A549 (cell line): ENCODE measurements at regions not wholly inside any gene's neighbourhood (a gene's known extent, or its start where the extent isn't known, plus 50 kb on each side); places are given as distances from the start of the nearest gene placed in this dataset.

Experiments
- ATAC-seq, 2 experiments: fragments of 200-7000 bp in 1 of 2; fragments of >200 bp in 1 of 2; cut with Nextera tagmentation in 1 of 2; cut with Tn5 transposase in 1 of 2; 3 replicates each; pipeline versions ENCODE4 v1.8.0 to v1.9.1; 2018 to 2020; ENCODE audit warnings: mild to moderate bottlenecking in 1 of 2, moderate library complexity in 1 of 2
- CTCF ChIA-PET: fragments of 300-600 bp; sonication (Branson Sonifier 250); formaldehyde crosslinking; extraction: SDS; loops from one replicate; lab custom pipeline; 2021; ENCODE audit warnings: antibody characterized with exemption, inconsistent platforms; lab: Yijun Ruan, JAX
- POLR2A ChIA-PET: fragments of 350-600 bp; formaldehyde crosslinking; extraction: SDS; loops from one replicate; lab custom pipeline; 2021; ENCODE audit warnings: antibody characterized with exemption, inconsistent platforms; lab: Yijun Ruan, JAX
- DNase-seq, 2 experiments: peaks; one replicate each; pipeline versions ENCODE4 v3.0.0 to v3.0.0-alpha.2; 2011 to 2016; ENCODE audit warnings: low read depth in 1 of 2, low spot score in 1 of 2
- FAIRE-seq: peaks from 2 replicates; lab custom pipeline; 2011; peaks lifted over from hg19 to GRCh38; lab: Jason Lieb, UNC
- H3K27ac ChIP-seq, 2 experiments: fragments of >200 bp; sonication (Bioruptor Twin); formaldehyde crosslinking; 3 replicates each; pipeline ENCODE4 v1.5.1; 2016 to 2017
- H3K4me1 ChIP-seq: fragments of >200 bp; sonication (Bioruptor Twin); formaldehyde crosslinking; 3 replicates; pipeline ENCODE4 v1.6.1; 2016
- H3K4me2 ChIP-seq: fragments of >200 bp; sonication (Bioruptor Twin); formaldehyde crosslinking; 3 replicates; pipeline ENCODE4 v1.6.1; 2016
- H3K4me3 ChIP-seq: fragments of >200 bp; sonication (Bioruptor Twin); formaldehyde crosslinking; 3 replicates; pipeline ENCODE4 v1.5.1; 2016
- H3K9me3 ChIP-seq: fragments of >200 bp; sonication (Bioruptor Twin); formaldehyde crosslinking; 3 replicates; pipeline ENCODE4 v1.6.1; 2016
- BCL3 ChIP-seq: fragments of >200 bp; sonication (Bioruptor Twin); formaldehyde crosslinking; IDR thresholded peaks from 3 replicates; pipeline ENCODE4 v1.6.1; 2016
- CBX2 ChIP-seq: fragments of 200-600 bp; sonication (generic); IDR thresholded peaks from 2 replicates; pipeline ENCODE4 v1.6.1; 2016; ENCODE audit warnings: low read depth, mild to moderate bottlenecking, borderline replicate concordance
- CBX8 ChIP-seq: fragments of 200-600 bp; sonication (generic); IDR thresholded peaks from 2 replicates; pipeline ENCODE4 v1.6.1; 2016
- CEBPB ChIP-seq, 2 experiments: fragments of >200 bp in 1 of 2; sonication (Bioruptor Twin) in 1 of 2; formaldehyde crosslinking in 1 of 2; IDR thresholded peaks; 2 replicates each; pipeline ENCODE4 v1.6.1; 2012 to 2016
- CHD2 ChIP-seq: fragments of 150-350 bp; IDR thresholded peaks from 2 replicates; pipeline ENCODE4 v1.6.1; 2014; ENCODE audit warnings: low read length; ENCODE audit not compliant: partially characterized antibody
- EHF ChIP-seq: fragments of 250-450 bp; sonication (Bioruptor Pico); IDR thresholded peaks from 2 replicates; pipeline ENCODE4 v1.5.0; 2020; ENCODE audit warnings: mild to moderate bottlenecking
- ESRRA ChIP-seq: fragments of 150-350 bp; IDR thresholded peaks from 2 replicates; pipeline ENCODE4 v1.6.1; 2014; ENCODE audit warnings: mild to moderate bottlenecking, low read length, borderline replicate concordance
- FOSB ChIP-seq: fragments of 250-450 bp; sonication (Bioruptor Pico); IDR thresholded peaks from 2 replicates; pipeline ENCODE4 v1.5.0; 2020; ENCODE audit warnings: mild to moderate bottlenecking, moderate library complexity
- FOXS1 ChIP-seq: fragments of 250-450 bp; sonication (Bioruptor Pico); IDR thresholded peaks from 2 replicates; pipeline ENCODE4 v1.5.0; 2020; ENCODE audit warnings: mild to moderate bottlenecking, moderate library complexity
- GATA3 ChIP-seq: IDR thresholded peaks from 2 replicates; pipeline ENCODE4 v1.6.1; 2012; ENCODE audit warnings: borderline replicate concordance
- HDAC2 ChIP-seq: fragments of 200-600 bp; sonication (generic); IDR thresholded peaks from 2 replicates; pipeline ENCODE4 v1.6.1; 2016
- HMGXB4 ChIP-seq: fragments of 250-450 bp; sonication (Bioruptor Pico); IDR thresholded peaks from 2 replicates; pipeline ENCODE4 v1.5.0; 2021; ENCODE audit warnings: mild to moderate bottlenecking, moderate library complexity, borderline replicate concordance
- HOXA7 ChIP-seq: fragments of 250-450 bp; sonication (Bioruptor Pico); IDR thresholded peaks from 2 replicates; pipeline ENCODE4 v1.5.0; 2020; ENCODE audit warnings: mild to moderate bottlenecking, moderate library complexity
- HOXB5 ChIP-seq: fragments of 250-450 bp; sonication (Bioruptor Pico); IDR thresholded peaks from 2 replicates; pipeline ENCODE4 v1.5.0; 2020; ENCODE audit warnings: mild to moderate bottlenecking, moderate library complexity
- KDM1A ChIP-seq: fragments of 200-600 bp; sonication (generic); IDR thresholded peaks from 2 replicates; pipeline ENCODE4 v1.6.1; 2016; ENCODE audit warnings: low read depth, mild to moderate bottlenecking
- PBX3 ChIP-seq: IDR thresholded peaks from 2 replicates; pipeline ENCODE4 v1.6.1; 2012
- PHF8 ChIP-seq: fragments of 200-600 bp; sonication (generic); IDR thresholded peaks from 2 replicates; pipeline ENCODE4 v1.6.1; 2016; ENCODE audit warnings: low read depth, mild to moderate bottlenecking, antibody characterized with exemption, moderate library complexity, borderline replicate concordance
- POLR2A ChIP-seq: IDR thresholded peaks from 2 replicates; pipeline ENCODE4 v1.6.1; 2012; ENCODE audit warnings: mild to moderate bottlenecking, low read length
- POLR2AphosphoS2 ChIP-seq: conservative IDR thresholded peaks from 2 replicates; pipeline ENCODE4 v1.6.1; 2012; ENCODE audit warnings: low read length, improper control_type of control experiment, inconsistent platforms
- RARB ChIP-seq: fragments of 250-450 bp; sonication (Bioruptor Pico); IDR thresholded peaks from 2 replicates; pipeline ENCODE4 v1.8.0; 2021; ENCODE audit warnings: mild to moderate bottlenecking, moderate library complexity
- RFX5 ChIP-seq: fragments of 450-650 bp; IDR thresholded peaks from 2 replicates; pipeline ENCODE4 v1.7.1; 2014; ENCODE audit warnings: antibody characterized with exemption, mild to moderate bottlenecking, moderate library complexity
- RNF2 ChIP-seq: fragments of 200-600 bp; sonication (generic); IDR thresholded peaks from 2 replicates; pipeline ENCODE4 v1.6.1; 2016; ENCODE audit warnings: low read depth, mild to moderate bottlenecking, antibody characterized with exemption, moderate library complexity, borderline replicate concordance
- SMC3 ChIP-seq: fragments of >200 bp; sonication (Bioruptor Twin); formaldehyde crosslinking; IDR thresholded peaks from 3 replicates; pipeline ENCODE4 v1.6.1; 2018; ENCODE audit warnings: inconsistent platforms
- SREBF2 ChIP-seq: fragments of 450-650 bp; IDR thresholded peaks from 2 replicates; pipeline ENCODE4 v1.6.1; 2014; ENCODE audit warnings: mild to moderate bottlenecking, moderate library complexity
- ZFP36 ChIP-seq: fragments of 450-650 bp; IDR thresholded peaks from 2 replicates; pipeline ENCODE4 v1.6.1; 2014; ENCODE audit warnings: borderline replicate concordance; ENCODE audit not compliant: partially characterized antibody
- ZNF302 ChIP-seq: fragments of 250-450 bp; sonication (Bioruptor Pico); IDR thresholded peaks from 2 replicates; pipeline ENCODE4 v1.9.0; 2021; ENCODE audit warnings: inconsistent platforms, mild to moderate bottlenecking, moderate library complexity
- WGBS: methylation state at CpG from one replicate; pipeline ENCODE4 v1.1.6; 2017; ENCODE audit errors: missing lambda C conversion rate; 5-methylcytosine and 5-hydroxymethylcytosine counted together
- TF ChIP-seq, protein P1 (sequence below): fragments of 150-350 bp; IDR thresholded peaks from 2 replicates; pipeline ENCODE4 v1.6.1; 2014; ENCODE audit warnings: low read depth, mild to moderate bottlenecking, low read length
- TF ChIP-seq, protein P2 (sequence below): fragments of >200 bp; sonication (Bioruptor Twin); formaldehyde crosslinking; IDR thresholded peaks from 2 replicates; pipeline ENCODE4 v1.6.1; 2016

- TF ChIP-seq, protein P1, sequence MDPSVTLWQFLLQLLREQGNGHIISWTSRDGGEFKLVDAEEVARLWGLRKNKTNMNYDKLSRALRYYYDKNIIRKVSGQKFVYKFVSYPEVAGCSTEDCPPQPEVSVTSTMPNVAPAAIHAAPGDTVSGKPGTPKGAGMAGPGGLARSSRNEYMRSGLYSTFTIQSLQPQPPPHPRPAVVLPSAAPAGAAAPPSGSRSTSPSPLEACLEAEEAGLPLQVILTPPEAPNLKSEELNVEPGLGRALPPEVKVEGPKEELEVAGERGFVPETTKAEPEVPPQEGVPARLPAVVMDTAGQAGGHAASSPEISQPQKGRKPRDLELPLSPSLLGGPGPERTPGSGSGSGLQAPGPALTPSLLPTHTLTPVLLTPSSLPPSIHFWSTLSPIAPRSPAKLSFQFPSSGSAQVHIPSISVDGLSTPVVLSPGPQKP: no peak
- TF ChIP-seq GATA3: peak; percentile 58; the same call in 1 of the 2 replicates
- TF ChIP-seq PHF8: no peak
- Histone ChIP-seq H3K4me1 (peaks cover 12% of the 10 kb centered on the region; the same call in 1 of the 3 replicates), H3K9me3 (no peaks in the 10 kb centered on the region), H3K4me2 (no peak overlapping the region), H3K4me3 (no peak overlapping the region), H3K27ac (no peak overlapping the region)
- no peak for DNase-seq
- ATAC-seq: no peak
- FAIRE-seq: no peak
- CTCF ChIA-PET: no interaction called here
- POLR2A ChIA-PET: no interaction called here
- WGBS: 10% methylated on average over 3 of the region's 3 CpGs
Measured at GRCh38 chr3:182233957-182234356, 522.2 kb downstream of the SOX2 start.

DNA sequence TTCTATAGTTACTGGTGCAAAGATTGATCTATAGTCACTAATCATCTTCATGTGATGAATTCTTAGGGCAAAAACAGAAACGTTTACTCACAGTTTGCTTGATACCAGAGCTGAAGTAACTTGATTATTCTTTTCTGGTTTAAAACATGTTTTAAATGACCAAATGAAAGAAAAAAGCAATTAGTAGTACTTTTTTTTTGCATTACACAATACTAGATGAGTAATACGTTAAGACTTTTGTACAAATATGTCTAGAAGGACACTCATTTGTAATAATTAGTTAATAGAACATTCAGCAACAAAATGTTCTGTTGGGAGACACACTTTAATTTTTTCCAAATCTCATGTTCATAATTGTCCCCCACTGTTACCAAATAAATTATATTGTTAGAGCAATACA lies 523.2 kb downstream of the SOX2 start:
- Histone ChIP-seq H3K4me3 (no peak overlapping the region), H3K27ac (no peak overlapping the region), H3K4me1 (peaks cover 12% of the 10 kb centered on the region; the same call in 1 of the 3 replicates)
- no peak for DNase-seq
- CTCF ChIA-PET: no interaction called here
- no peak for ATAC-seq
- WGBS: 70% methylated on average over 2 of the region's 2 CpGs
- no peak for FAIRE-seq
- TF ChIP-seq SREBF2 (no peak), POLR2A (no peak), ZFP36 (no peak), CBX8 (no peak), ZNF302 (CRISPR knock-in tag) (no peak), EHF (CRISPR knock-in tag) (no peak), SMC3 (no peak), HOXB5 (CRISPR knock-in tag) (no peak), FOSB (CRISPR knock-in tag) (no peak), CHD2 (no peak), FOXS1 (no peak), HMGXB4 (CRISPR knock-in tag) (no peak), RFX5 (no peak), HOXA7 (no peak), PBX3 (no peak)
- TF ChIP-seq, protein P2, sequence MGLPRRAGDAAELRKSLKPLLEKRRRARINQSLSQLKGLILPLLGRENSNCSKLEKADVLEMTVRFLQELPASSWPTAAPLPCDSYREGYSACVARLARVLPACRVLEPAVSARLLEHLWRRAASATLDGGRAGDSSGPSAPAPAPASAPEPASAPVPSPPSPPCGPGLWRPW: no peak
- TF ChIP-seq, protein P1: no peak
- TF ChIP-seq, all 56 proteins: peak for 0
- H3K9me3 ChIP-seq: no peaks in the 10 kb centered on the region
- no peak overlapping the region for H3K4me2 ChIP-seq
- POLR2A ChIA-PET: no interaction called here

GRCh38 chr3:182235504-182235903 lies 523.8 kb downstream of the SOX2 start:
- H3K4me1 ChIP-seq: peaks cover 12% of the 10 kb centered on the region; the same call in 1 of the 3 replicates
- DNase-seq: no peak
- no peak overlapping the region for H3K4me2 ChIP-seq
- no peak overlapping the region for H3K4me3 ChIP-seq
- no peak for ATAC-seq
- no peaks in the 10 kb centered on the region for H3K9me3 ChIP-seq
- WGBS: 75% methylated on average over 2 of the region's 2 CpGs
- ChIA-PET CTCF (no interaction called here), POLR2A (no interaction called here)
- no peak for FAIRE-seq
- H3K27ac ChIP-seq: no peak overlapping the region
- TF ChIP-seq HDAC2 (no peak), PHF8 (no peak), HOXB5 (CRISPR knock-in tag) (no peak), EHF (CRISPR knock-in tag) (no peak), POLR2A (no peak), CEBPB (IDR thresholded peaks at IDR 0.05) (no peak), ZFP36 (no peak), RARB (CRISPR knock-in tag) (no peak), ESRRA (no peak), CBX2 (no peak), BCL3 (no peak), RNF2 (no peak), POLR2AphosphoS2 (no peak), RFX5 (no peak), KDM1A (no peak)
